HG02763 (cell line): ENCODE measurements at regions not wholly inside any gene's neighbourhood (a gene's known extent, or its start where the extent isn't known, plus 50 kb on each side); places are given as distances from the start of the nearest gene placed in this dataset.
"Not testable (repeated sequence)": the region's sequence is repeated elsewhere in the genome, so short reads cannot be mapped to it uniquely, and the experiment has no call there.

Experiments used
- ATAC-seq: cut with Tn5 transposase; IDR thresholded peaks from one replicate; pipeline ENCODE4 v1.9.1; 2021; ENCODE audit warnings: mild to moderate bottlenecking, moderate library complexity; ENCODE audit not compliant: unreplicated experiment

DNA sequence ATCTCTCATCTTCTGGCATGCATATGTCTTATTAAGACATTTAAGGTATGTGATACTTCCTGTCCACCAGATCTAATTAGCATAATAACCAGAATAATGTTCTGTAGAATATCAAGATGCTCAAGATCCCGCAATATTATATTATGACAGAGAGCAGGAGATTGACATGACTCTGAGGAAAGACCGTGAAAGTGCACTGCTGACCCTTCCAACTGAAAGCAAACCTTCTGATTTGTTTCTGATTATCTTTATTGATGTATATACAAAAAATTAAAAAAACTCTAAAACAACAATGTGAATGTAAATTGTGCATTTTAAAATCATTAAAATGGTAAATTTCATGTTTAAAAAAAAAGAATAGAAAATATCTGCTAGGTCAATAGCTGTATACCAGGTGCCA, 184.4 kb upstream of the TMEM45B start:
- no peak for ATAC-seq

DNA sequence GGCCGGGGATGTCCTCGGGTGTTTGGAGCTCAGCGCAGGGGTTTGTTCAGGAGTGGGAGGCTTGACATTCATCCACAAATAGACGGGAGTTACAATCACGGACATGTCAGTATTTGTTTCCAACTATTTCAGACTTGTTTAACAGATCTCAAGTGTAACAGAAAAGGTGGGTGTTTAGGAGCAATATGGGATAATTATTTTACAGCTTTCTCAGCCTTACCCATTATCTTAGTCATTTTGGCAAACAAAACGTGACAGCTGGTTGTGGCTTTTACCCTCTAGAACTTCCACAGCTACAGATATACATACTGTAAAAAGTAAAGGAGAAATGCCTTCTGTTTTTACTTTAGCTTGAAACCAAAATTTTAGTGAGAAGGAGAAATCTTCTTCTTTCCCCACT, 178.7 kb upstream of the TMEM45B start:
- ATAC-seq, result no peak

DNA sequence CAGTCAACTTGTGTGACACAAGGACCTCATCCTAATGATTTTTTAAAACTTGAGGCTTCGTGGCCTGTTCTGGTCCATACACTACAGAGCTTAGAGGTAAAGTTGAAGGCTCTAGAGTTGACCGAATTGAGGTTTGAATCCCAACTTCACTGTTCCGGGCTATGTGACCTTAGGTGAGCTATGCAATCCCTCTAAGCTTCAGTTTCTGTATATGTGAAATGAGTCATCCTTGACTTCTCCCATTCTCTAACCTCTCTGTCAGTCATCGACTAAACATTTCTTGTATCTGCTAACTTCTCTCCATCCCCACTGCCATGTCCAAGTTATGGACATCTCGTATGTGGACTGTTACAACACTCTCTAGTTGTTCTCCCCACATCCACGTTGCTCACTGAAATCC, 178.2 kb upstream of the TMEM45B start:
- ATAC-seq, result no peak

DNA sequence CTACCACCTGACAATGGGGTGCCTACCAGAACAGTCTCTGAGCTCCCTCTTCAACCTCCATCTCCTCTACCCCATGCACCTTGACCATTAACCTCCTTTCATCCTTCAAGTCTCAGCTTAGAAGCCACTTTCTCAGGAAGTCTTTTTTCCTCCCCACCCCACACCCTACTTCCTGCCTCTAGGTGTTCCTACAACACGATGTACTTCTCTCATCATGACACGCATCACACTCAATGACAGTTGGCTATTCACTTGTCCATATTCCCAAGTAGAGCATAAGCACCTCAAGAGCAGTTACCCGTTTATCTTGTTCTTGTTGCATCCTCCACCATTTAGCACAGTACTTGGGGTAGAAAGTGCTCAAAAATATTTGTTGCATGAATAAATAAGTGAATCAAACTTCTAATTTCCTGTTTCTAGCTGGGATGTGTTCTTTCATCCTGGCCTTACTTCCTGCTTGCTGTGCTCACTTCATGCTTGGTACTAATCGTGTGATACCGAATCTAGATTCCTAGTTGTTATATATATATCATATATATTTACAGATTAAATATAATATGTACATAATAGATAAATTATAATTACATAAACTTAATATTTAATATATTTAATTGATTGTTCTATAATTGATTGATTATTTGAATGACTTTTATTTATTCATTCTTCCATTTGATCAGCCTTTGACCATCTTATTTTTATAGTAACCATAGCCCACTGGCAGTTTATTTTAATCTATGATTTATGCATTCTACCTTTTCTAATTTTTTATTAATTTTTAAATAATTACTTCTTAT, 177.5 kb upstream of the TMEM45B start:
- no peak for ATAC-seq

DNA sequence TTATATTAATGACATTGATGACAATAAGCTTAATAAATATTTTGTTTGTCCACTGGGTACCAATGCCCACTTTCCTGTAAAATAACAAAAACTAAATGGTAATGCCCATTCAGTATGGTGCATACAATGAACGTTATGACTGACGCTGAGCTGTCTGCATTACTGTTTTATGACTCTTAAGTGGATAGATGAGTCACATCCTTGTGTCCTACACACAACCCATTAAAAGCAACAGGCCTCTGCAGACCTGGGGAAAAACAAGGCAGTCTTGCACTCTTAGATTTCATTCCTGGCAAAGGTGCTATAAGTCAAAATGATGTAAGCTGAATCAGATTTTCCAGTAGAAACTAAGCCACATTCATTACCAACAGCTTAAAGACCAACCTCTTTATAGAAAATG, 176.3 kb upstream of the TMEM45B start:
- ATAC-seq, result no peak

DNA sequence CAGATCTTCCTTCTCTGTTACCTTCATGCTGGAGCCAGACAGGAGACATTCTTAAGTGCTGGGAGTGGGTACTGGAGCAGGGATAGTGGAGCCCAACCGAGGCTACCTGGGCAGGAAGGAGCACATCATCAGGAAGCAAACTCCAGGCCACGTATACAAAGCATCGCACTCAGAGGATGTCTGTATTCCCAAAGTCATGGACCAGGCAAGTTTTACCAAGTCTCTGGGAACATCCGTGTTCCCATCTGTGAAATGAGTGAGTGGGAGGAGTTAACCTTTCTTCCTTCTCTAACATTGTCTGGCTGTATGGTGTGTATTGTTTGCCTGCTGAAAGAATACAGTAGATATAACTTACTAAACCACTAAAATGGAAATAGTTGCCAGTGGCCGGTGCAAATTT, 175.0 kb upstream of the TMEM45B start:
- ATAC-seq, result no peak

DNA sequence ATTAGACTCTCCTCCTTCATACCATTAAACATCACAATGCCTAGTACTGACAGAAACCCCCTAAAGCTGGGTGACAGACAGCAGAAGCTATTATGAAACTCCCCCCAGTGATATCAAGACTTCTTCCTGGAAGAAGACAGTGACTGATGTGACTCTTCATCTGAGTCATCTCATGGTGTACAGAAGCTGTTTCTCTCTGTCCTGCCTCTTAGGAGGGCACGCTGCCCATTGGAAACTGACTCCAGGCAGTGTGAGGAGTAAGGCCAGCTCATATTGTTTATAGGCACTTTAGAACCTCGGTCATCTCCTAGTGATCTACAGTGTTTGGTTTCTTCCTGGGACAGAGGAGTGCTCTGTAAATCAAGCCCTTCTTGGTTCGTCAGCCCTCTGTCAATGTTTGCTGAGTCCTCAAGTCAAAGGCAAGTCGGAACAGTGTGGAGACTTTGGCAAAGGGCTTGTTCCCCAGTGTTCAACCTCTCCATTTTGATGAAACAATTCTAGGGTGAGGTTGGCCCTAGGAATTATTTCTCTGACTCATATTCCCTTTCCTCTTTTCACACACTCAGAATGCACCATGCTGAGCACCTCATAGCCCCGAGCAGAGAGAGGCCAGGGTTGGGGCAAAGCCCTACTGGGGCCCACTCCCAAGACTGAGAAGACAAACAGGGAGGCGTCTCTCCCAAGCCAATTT, 172.5 kb upstream of the TMEM45B start:
- ATAC-seq, result no peak

DNA sequence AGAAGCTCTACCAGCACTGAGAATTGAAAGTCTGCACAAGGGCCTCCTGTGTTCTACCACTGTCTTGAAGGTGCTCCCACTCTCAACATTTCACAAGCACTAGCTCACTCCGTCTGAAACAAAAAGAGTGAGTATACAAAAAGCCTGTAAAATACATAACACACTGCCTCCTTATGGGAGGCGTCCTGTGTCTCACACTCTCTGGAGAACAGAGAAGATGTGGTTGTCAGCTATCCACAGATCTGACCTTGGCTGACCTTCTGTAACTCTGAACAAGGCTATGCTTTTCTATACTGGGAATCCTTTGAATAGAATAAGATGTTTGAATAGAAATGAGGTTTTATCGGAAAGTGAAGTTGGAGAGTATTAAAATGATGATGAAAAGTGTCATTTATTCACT, 171.3 kb upstream of the TMEM45B start:
- no peak for ATAC-seq

DNA sequence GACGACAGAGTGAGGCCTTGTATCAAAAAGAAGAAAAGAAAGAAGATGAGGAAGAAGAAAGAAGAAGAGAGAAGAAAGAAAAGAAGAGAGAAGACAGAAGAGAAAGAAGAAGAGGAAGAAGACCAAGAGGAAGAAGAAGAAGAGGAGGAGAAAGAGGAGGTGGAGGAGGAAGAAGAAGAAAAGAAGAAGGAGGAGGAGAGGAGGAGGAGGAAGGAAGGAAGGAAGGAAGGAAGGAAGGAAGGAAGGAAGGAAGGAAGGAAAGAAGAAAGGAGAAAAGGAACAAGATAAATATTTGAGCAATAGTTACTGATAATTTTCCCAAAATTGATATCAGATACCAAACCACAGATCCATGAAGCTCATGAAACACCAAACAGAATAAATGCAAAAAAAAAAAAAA, 169.7 kb upstream of the TMEM45B start:
- ATAC-seq, result no peak

DNA sequence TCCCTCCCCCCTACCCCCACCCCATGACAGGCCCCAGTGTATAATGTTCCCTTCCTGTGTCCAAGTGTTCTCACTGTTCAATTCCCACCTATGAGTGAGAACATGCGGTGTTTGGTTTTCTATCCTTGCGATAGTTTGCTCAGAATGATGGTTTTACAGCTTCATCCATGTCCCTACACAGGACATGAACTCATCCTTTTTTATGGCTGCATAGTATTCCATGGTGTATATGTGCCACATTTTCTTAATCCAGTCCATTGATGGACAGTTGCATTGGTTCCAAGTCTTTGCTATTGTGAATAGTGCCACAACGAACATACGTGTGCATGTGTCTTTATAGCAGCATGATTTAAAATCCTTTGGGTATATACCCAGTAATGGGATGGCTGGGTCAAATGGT, 165.6 kb upstream of the TMEM45B start:
- ATAC-seq, result not testable (repeated sequence)

DNA sequence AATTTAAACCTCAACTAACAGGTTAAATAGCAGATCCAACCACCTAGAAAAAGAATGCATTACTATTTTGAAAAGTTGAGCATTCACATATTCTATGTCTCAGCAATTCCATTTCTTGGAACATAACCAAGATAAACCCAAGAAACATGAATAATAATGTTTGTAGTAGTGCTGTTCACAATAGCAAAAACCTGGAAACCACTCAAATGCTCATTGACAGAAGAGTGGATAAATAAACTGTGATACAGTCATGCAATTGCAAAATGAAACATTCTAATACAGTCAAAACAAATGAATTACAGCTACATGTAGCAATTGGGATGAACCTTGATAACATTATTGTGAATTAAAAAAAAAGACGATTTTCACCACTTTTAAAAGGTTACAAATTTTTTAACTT, 162.8 kb upstream of the TMEM45B start:
- ATAC-seq, result no peak

DNA sequence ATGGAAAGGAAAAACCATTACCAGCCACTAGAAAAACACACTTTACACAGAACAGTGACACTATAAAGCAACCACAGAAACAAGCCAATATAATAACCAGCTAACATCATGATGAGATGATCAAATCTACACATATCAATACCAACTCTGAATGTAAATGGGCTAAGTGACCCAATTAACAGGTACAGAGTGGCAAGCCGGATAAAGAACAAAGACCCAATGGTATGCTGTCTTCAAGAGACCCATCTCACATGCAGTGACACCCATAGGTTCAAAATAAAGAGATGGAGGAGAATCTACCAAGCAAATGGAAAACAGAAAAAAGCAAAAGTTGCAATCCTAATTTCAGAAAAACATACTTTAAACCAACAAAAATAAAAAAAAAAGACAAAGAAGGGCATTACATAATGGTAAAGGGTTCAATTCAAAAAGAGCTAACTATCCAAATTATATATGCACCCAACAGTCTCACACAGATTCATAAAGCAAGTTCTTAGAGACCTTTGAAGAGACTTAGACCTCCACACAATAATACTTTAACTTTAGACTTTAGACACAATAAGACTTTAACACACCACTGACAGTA, 160.3 kb upstream of the TMEM45B start:
- ATAC-seq, result no peak

DNA sequence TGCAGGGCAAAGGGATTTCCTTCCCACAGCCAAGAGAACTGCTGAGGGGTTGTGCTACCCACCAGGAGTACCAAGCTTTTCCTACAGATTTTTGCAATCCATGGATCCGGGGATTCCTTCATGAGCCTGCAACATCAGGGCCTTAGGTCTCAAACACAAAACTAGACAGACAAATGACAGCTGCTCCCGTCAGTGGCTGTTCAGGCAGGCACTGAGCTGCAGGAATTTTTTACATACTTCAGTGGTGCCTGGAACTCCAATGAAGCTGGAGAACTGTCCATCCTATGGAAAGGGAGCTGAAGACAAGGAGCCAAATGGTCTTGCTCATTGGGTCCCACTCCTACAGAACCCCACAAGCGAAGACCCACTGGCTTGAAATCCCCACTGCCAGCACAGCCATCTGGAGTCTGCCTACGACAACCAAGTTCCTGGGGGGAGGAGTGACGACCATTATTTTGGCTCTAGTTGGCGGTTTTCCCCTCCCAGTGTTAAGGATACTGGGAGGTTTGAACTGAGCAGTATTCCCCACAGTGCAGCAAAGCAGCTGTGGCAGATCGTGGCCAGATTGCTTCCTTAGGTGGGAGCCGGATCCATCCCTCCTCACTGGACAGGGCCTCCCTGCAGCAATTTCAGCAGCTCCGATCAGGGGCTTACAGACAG, 157.7 kb upstream of the TMEM45B start:
- ATAC-seq, result no peak

DNA sequence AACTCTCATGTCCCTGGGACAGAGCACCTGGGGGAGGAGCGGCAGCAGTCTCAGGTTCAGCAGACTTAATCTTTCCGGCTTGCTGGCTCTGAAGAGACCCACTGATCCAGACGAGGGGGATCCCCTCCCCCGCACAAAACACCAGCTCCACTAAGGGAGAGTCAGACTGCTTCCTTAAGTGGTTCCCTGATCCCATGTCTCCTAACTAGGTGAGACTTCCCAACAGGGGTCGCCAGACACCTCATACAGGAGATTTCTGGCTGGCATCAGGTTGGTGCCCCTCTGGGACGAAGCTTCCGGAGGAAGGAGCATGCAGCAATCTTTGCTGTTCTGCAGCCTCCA, 157.2 kb upstream of the TMEM45B start:
- no peak for ATAC-seq

DNA sequence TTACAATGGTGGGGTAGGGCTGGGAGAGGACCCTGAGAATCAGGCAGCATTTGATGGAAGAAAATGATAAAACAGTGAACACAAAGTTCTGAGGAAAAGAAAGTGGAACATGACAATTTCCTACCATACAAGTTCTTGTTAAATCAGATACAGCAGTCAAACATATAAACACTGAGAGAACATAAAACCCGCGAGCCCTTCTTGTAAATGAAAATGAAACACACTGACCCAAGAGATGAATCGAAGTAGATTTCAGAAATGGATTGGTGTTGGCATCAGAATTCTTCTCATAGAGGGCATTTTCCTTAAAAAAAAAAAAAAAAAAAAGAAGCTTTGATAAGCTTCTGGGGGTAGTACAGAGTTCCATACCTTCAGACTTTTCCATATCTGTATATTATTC, 134.7 kb upstream of the TMEM45B start:
- no peak for ATAC-seq

DNA sequence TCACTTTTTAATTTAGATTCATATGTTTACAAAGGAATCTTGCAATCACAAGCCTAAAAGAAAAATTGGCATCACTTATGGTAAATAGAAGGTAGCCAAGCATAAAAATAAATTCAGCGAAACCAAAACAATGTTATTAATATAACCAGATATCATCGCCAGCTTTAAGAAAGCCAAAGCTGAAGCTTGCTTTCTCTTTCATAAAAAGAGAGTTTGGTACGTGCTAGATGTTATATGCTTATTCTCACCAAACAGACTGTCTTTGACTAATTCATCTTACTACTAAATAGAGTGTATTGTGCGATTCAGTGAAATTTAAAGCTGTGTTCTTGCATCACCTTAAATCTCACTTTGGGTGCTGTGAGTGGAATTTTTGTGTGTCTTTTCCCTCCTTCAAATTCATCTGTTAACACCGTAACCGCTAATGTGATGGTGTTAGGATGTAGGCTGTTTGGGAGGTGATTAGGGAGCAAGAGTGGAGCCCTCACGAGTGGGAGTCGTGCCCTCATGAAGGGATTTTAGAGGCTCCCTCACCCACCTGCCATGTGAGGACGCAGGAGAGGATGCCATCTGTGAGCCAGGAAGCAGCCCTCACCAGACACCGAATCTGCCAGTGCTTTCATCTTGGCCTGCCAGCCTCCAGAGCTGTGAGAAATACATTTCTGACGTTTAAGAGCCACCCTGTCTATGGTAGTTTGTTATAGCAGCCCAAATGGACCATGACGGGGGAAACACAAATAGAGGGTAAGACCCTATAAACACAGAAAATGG, 134.1 kb upstream of the TMEM45B start:
- no peak for ATAC-seq

DNA sequence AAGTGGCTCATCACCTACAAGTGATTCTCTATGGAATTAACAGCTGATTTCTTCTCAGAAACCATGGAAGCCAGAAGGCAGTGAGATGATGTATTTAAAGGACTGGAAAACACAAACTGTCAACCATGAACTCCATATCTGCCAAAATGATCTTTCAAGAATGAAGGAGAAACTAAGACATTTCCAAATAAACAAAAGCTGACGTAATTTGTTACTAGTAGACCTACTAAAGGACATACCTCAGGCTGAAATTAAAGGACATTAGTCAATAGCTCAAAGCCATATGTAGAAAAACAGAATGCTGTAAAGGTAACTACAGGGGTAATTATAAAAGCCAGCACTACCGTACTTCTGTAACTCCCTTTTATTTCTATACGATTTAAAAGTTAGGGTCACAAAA, 129.4 kb upstream of the TMEM45B start:
- no peak for ATAC-seq

DNA sequence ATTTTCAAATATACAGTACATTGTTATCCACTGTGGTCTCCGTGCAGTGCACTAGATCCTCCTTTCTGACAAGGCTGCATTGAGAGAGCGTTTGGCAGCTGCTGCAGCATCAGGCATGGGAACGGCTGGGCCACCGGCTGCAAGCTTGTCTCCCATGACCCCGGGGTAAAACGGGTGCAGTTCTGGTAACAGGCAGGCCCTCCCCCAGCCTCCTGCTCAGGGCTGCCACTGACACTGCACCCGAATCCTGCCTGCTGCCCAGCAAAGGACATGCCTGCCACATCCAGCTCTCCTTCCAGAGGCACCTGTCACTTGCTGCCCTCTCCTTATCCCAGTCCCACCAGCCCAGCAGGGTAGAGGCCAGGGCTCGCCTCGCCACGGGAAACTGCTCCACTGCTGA, 124.5 kb upstream of the TMEM45B start:
- ATAC-seq, result no peak

DNA sequence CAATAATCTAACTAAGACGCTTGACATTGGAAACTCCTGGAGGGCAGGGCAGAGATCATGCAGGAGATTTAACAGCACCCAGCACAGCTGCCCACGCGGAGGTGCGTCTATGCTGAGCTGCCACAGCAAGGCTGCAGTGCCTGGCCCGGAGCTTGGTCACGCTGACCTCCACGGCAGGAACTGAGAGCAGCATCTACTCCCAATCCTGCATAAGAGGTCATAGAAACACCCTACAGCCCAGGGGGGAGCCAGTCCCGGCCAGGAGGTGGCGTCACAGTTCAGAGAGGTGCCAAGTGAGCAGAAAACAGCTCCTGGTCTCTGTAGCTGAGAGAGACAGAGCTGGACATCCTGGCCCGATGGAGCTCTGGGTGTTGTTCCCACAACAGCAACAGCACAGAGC, 121.1 kb upstream of the TMEM45B start:
- no peak for ATAC-seq

DNA sequence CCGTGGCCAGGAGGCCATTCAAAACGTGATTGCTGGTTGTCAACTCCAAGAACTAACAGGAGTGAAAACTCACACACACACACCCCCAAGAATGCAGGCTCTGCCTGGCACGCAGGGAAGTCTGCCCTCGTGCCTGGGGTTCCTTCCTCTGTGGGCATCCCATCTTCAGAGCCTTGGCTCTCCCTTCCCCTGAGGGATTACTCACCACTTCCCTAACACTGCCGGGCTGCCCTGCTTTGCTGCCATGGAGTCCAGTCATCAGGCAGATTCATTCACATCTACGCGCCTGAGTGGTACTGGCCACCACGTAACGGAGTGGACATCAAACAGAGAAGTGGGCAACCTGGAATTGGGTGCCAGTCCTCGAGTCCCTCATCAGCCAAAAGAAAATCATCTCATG, 120.7 kb upstream of the TMEM45B start:
- no peak for ATAC-seq
